Osteoblast (primary cell): ENCODE measurements at regions not wholly inside any gene's neighbourhood (a gene's known extent, or its start where the extent isn't known, plus 50 kb on each side); places are given as distances from the start of the nearest gene placed in this dataset.
A peak's percentile ranks its signal among the peaks of the same experiment; 100 is the strongest.

ENCODE experiments used
- DNase-seq: peaks from one replicate; pipeline ENCODE4 v3.0.0; 2011; ENCODE audit warnings: low spot score, mixed read lengths; ENCODE audit not compliant: insufficient read length; ENCODE audit errors: missing footprints
- H2AFZ ChIP-seq: 2 replicates; pipeline ENCODE4 v1.6.0; 2011; ENCODE audit warnings: mild to moderate bottlenecking, low read length
- H3K27ac ChIP-seq: 2 replicates; pipeline ENCODE4 v1.5.1; 2011; ENCODE audit warnings: mild to moderate bottlenecking, low read depth, low read length, moderate library complexity
- H3K27me3 ChIP-seq: 2 replicates; pipeline ENCODE4 v1.6.0; 2012; ENCODE audit warnings: mild to moderate bottlenecking, control low read depth, inconsistent platforms, low read length, moderate library complexity; ENCODE audit not compliant: insufficient read depth
- H3K36me3 ChIP-seq: 2 replicates; pipeline ENCODE4 v1.5.1; 2011; ENCODE audit warnings: mild to moderate bottlenecking, low read length, control low read depth, moderate library complexity; ENCODE audit not compliant: insufficient read depth
- H3K4me1 ChIP-seq: 2 replicates; pipeline ENCODE4 v1.5.1; 2011; ENCODE audit warnings: mild to moderate bottlenecking, low read length, control low read depth, moderate library complexity; ENCODE audit not compliant: insufficient read depth
- H3K4me2 ChIP-seq: 2 replicates; pipeline ENCODE4 v1.6.0; 2011; ENCODE audit warnings: mild to moderate bottlenecking, low read length; ENCODE audit not compliant: insufficient read depth
- H3K4me3 ChIP-seq: fragments of 200-600 bp; sonication (generic); 3 replicates; pipeline ENCODE4 v1.5.1; 2012; ENCODE audit warnings: mild to moderate bottlenecking, low read length, inconsistent platforms; ENCODE audit not compliant: insufficient read depth
- H3K79me2 ChIP-seq: 2 replicates; pipeline ENCODE4 v1.6.0; 2012; ENCODE audit warnings: mild to moderate bottlenecking, low read length, control low read depth, inconsistent platforms; ENCODE audit not compliant: insufficient read depth
- H3K9me3 ChIP-seq: 2 replicates; pipeline ENCODE4 v1.5.1; 2011; ENCODE audit warnings: low read depth, low read length, control low read depth
- H4K20me1 ChIP-seq: 2 replicates; pipeline ENCODE4 v1.6.0; 2012; ENCODE audit warnings: mild to moderate bottlenecking, low read length, control low read depth; ENCODE audit not compliant: insufficient read depth
- TF ChIP-seq, protein P1 (sequence below): IDR thresholded peaks from 2 replicates; pipeline ENCODE4 v1.5.1; 2011; ENCODE audit warnings: mild to moderate bottlenecking, low read depth, low read length, moderate library complexity; ENCODE audit errors: extremely low read depth

DNA sequence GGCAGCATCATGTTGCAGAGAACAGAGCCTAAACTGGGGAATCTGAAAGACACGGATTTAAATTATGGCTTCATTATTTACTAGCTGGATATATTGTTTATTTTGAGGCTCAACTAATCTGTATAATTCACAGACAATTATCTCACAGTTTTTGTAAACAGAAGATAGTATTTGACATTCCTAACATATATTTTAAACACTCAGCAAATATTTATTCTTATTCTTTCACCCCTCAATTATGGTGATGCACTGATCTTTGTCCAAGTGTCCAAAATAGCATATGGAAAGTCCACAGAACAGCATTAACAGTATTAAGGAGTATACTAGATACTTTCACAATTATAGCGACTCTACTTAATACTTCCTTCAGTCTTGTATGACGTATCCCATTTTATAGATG is 257.0 kb downstream of the ADGRG6 start:
- DNase-seq, result no peak
- no peaks in the 10 kb centered on the region for H3K4me1 ChIP-seq
- H3K4me3 ChIP-seq, result no peak overlapping the region
- no peak overlapping the region for H3K27ac ChIP-seq
- no peak overlapping the region for H2AFZ ChIP-seq
- H3K9me3 ChIP-seq, result no peaks in the 10 kb centered on the region
- peaks cover 5% of the 10 kb centered on the region for H3K27me3 ChIP-seq
- no peak overlapping the region for H3K4me2 ChIP-seq
- H3K36me3 ChIP-seq, result no peaks in the 10 kb centered on the region
- no peaks in the 10 kb centered on the region for H4K20me1 ChIP-seq
- TF ChIP-seq, protein P1, sequence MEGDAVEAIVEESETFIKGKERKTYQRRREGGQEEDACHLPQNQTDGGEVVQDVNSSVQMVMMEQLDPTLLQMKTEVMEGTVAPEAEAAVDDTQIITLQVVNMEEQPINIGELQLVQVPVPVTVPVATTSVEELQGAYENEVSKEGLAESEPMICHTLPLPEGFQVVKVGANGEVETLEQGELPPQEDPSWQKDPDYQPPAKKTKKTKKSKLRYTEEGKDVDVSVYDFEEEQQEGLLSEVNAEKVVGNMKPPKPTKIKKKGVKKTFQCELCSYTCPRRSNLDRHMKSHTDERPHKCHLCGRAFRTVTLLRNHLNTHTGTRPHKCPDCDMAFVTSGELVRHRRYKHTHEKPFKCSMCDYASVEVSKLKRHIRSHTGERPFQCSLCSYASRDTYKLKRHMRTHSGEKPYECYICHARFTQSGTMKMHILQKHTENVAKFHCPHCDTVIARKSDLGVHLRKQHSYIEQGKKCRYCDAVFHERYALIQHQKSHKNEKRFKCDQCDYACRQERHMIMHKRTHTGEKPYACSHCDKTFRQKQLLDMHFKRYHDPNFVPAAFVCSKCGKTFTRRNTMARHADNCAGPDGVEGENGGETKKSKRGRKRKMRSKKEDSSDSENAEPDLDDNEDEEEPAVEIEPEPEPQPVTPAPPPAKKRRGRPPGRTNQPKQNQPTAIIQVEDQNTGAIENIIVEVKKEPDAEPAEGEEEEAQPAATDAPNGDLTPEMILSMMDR, result no peak
- no peaks in the 10 kb centered on the region for H3K79me2 ChIP-seq

DNA sequence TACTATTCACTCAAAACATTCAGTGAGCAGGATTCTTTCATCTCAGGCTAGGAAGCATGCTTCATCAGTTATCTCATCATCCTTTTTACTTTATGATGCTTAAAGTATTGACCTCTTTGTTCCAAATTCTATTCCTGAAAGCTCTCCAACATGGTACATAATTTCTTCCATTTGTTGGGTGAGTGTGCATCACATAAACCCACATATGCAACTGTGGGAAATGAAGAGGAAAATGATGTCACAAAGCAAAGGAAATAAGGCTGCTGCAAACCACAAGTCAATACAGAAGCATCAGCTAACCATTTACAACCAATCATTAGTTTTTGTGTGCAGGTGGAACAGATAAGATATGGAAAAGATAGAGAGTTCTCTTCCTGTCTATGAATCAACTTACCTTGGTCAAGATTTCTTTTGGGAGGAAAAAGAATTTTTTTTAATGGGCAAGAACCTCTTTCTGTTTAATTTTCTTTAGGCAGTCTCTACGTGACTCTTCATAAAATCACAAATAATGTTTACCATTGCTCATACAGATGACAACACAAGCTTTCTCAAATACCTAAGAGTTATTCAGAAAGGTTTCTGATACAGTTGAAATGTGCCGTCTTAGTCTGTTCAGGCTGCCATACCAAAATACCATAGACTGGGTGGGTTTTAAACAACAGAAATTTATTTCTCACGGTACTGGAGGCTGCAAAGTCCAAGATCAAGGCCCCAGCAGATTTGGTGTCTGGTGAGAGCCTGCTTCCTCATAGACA is 259.9 kb downstream of the ADGRG6 start:
- Histone ChIP-seq H3K79me2 (no peaks in the 10 kb centered on the region), H3K27me3 (peaks cover 5% of the 10 kb centered on the region), H3K27ac (no peak overlapping the region), H3K4me1 (no peaks in the 10 kb centered on the region), H3K9me3 (no peaks in the 10 kb centered on the region), H4K20me1 (no peaks in the 10 kb centered on the region), H3K4me3 (no peak overlapping the region), H3K4me2 (no peak overlapping the region), H2AFZ (no peak overlapping the region), H3K36me3 (no peaks in the 10 kb centered on the region)
- no peak for DNase-seq
- TF ChIP-seq, protein P1, result no peak

DNA sequence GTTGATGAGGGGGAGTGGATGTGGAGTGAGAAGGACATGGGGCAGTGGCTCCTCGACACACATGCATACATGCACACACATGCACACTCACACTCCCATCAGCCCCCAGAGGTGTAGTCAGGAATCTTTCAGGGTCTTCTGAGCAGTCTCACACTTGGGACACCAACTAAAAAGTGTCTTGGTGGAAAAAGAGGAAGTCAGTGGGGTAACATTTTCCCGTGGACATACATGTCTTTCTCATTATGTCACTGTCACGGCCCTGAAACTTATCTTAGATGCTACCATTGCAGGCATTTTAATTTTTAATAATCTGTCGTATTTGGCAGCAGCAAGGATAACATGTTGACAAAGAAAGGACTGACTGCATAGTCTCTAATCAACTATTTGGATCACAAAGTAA is 261.1 kb downstream of the ADGRG6 start:
- Histone ChIP-seq H3K9me3 (no peaks in the 10 kb centered on the region), H3K27ac (no peak overlapping the region), H3K79me2 (no peaks in the 10 kb centered on the region), H3K4me2 (no peak overlapping the region), H3K4me1 (no peaks in the 10 kb centered on the region), H2AFZ (no peak overlapping the region), H3K36me3 (no peaks in the 10 kb centered on the region), H4K20me1 (no peaks in the 10 kb centered on the region), H3K27me3 (peaks cover 5% of the 10 kb centered on the region), H3K4me3 (no peak overlapping the region)
- TF ChIP-seq, protein P1, result no peak
- DNase-seq, result no peak

DNA sequence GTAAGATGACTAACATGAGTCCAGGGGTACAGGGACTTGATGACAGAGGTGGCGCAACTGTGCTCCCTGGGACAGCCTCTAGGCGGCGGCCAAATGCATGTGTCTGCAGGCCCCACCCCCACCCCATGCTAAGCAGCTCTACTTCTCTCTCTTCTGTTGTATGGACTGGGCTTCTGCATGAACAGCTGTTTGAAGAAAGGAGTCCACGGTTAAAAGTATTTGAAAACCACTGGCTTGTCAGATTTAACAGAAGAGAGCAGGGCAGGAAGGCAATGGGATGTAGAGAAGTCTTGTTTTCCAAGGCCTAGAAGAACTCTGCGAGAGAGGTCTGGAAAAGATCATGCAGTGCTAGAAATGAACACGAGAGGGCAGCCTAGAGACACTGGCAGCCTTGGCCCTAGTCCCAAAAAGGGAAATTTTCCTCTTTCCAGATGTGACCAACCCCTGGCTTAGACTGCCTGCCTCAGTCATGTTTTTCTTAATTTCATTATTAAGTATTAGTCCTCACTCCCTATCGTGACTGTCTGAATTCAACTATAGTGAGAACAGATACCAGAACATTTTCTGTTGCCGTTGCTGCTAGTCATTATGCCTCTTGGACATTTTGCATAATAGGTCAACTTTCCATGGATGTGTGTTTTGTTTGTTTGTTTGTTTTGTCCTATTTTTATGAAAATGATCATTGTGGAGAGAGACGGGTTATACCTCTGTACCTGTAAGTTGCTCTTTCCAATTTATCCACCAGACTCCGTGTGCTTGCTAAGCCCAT is 265.0 kb downstream of the ADGRG6 start:
- Histone ChIP-seq H3K79me2 (no peaks in the 10 kb centered on the region), H2AFZ (no peak overlapping the region), H3K27me3 (no peaks in the 10 kb centered on the region), H3K27ac (no peak overlapping the region), H3K36me3 (no peaks in the 10 kb centered on the region), H3K4me3 (no peak overlapping the region), H4K20me1 (no peaks in the 10 kb centered on the region), H3K4me1 (peaks cover 17% of the 10 kb centered on the region), H3K9me3 (no peaks in the 10 kb centered on the region), H3K4me2 (no peak overlapping the region)
- DNase-seq, result peak; percentile 71
- TF ChIP-seq, protein P1, result peak; percentile 96
